ENCODE measurements at regions not wholly inside any gene's neighbourhood (a gene's known extent, or its start where the extent isn't known, plus 50 kb on each side); places are given as distances from the start of the nearest gene placed in this dataset.

GRCh38 chr22:47409539-47410275 is 647.3 kb downstream of the TBC1D22A start:
- TF ChIP-seq, protein P1, sequence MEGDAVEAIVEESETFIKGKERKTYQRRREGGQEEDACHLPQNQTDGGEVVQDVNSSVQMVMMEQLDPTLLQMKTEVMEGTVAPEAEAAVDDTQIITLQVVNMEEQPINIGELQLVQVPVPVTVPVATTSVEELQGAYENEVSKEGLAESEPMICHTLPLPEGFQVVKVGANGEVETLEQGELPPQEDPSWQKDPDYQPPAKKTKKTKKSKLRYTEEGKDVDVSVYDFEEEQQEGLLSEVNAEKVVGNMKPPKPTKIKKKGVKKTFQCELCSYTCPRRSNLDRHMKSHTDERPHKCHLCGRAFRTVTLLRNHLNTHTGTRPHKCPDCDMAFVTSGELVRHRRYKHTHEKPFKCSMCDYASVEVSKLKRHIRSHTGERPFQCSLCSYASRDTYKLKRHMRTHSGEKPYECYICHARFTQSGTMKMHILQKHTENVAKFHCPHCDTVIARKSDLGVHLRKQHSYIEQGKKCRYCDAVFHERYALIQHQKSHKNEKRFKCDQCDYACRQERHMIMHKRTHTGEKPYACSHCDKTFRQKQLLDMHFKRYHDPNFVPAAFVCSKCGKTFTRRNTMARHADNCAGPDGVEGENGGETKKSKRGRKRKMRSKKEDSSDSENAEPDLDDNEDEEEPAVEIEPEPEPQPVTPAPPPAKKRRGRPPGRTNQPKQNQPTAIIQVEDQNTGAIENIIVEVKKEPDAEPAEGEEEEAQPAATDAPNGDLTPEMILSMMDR (CRISPR knock-in tag; IDR thresholded peaks at IDR 0.05): peak; percentile 12; the same call in 1 of the 2 replicates
- TF ChIP-seq ZBTB40 (IDR thresholded peaks at IDR 0.05) (no peak), ZBTB40 (CRISPR knock-in tag; IDR thresholded peaks at IDR 0.05) (no peak), TCF12 (IDR thresholded peaks at IDR 0.05) (no peak), TCF12 (CRISPR knock-in tag; IDR thresholded peaks at IDR 0.05) (no peak), ZNF124 (CRISPR knock-in tag; IDR thresholded peaks at IDR 0.05) (no peak), KLF9 (CRISPR knock-in tag; IDR thresholded peaks at IDR 0.05; ENCODE audit: low read depth) (no peak), ESRRA (CRISPR knock-in tag; IDR thresholded peaks at IDR 0.05; ENCODE audit: low read depth) (no peak), ETV5 (CRISPR knock-in tag; IDR thresholded peaks at IDR 0.05; ENCODE audit: borderline replicate concordance) (no peak), RAD21 (CRISPR knock-in tag; IDR thresholded peaks at IDR 0.05) (no peak), ZNF136 (CRISPR knock-in tag; IDR thresholded peaks at IDR 0.05; ENCODE audit: low read depth) (no peak), ZNF274 (CRISPR knock-in tag; IDR thresholded peaks at IDR 0.05) (no peak), SAFB2 (CRISPR knock-in tag; IDR thresholded peaks at IDR 0.05; ENCODE audit: borderline replicate concordance, low read depth) (no peak), SP1 (IDR thresholded peaks at IDR 0.05) (no peak), SP1 (CRISPR knock-in tag; IDR thresholded peaks at IDR 0.05) (no peak), ZNF850 (CRISPR knock-in tag; conservative IDR thresholded peaks at IDR 0.05) (no peak)
- TF ChIP-seq, protein P2, sequence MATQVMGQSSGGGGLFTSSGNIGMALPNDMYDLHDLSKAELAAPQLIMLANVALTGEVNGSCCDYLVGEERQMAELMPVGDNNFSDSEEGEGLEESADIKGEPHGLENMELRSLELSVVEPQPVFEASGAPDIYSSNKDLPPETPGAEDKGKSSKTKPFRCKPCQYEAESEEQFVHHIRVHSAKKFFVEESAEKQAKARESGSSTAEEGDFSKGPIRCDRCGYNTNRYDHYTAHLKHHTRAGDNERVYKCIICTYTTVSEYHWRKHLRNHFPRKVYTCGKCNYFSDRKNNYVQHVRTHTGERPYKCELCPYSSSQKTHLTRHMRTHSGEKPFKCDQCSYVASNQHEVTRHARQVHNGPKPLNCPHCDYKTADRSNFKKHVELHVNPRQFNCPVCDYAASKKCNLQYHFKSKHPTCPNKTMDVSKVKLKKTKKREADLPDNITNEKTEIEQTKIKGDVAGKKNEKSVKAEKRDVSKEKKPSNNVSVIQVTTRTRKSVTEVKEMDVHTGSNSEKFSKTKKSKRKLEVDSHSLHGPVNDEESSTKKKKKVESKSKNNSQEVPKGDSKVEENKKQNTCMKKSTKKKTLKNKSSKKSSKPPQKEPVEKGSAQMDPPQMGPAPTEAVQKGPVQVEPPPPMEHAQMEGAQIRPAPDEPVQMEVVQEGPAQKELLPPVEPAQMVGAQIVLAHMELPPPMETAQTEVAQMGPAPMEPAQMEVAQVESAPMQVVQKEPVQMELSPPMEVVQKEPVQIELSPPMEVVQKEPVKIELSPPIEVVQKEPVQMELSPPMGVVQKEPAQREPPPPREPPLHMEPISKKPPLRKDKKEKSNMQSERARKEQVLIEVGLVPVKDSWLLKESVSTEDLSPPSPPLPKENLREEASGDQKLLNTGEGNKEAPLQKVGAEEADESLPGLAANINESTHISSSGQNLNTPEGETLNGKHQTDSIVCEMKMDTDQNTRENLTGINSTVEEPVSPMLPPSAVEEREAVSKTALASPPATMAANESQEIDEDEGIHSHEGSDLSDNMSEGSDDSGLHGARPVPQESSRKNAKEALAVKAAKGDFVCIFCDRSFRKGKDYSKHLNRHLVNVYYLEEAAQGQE (IDR thresholded peaks at IDR 0.05; ENCODE audit: borderline replicate concordance in 1 of 2, low read depth in 1 of 2, low read length in 2 of 2): no peak

All from HepG2 (cell line).